ENCODE measurements at regions not wholly inside any gene's neighbourhood (a gene's known extent, or its start where the extent isn't known, plus 50 kb on each side); places are given as distances from the start of the nearest gene placed in this dataset.
"Not testable (repeated sequence)": the region's sequence is repeated elsewhere in the genome, so short reads cannot be mapped to it uniquely, and the experiment has no call there.

- no peak overlapping the region for H3K9ac ChIP-seq (ENCODE audit: low read length)
- no peak for TF ChIP-seq EZH2phosphoT487 (conservative IDR thresholded peaks at IDR 0.05; ENCODE audit: low read length)
- TF ChIP-seq, protein P1, sequence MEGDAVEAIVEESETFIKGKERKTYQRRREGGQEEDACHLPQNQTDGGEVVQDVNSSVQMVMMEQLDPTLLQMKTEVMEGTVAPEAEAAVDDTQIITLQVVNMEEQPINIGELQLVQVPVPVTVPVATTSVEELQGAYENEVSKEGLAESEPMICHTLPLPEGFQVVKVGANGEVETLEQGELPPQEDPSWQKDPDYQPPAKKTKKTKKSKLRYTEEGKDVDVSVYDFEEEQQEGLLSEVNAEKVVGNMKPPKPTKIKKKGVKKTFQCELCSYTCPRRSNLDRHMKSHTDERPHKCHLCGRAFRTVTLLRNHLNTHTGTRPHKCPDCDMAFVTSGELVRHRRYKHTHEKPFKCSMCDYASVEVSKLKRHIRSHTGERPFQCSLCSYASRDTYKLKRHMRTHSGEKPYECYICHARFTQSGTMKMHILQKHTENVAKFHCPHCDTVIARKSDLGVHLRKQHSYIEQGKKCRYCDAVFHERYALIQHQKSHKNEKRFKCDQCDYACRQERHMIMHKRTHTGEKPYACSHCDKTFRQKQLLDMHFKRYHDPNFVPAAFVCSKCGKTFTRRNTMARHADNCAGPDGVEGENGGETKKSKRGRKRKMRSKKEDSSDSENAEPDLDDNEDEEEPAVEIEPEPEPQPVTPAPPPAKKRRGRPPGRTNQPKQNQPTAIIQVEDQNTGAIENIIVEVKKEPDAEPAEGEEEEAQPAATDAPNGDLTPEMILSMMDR (IDR thresholded peaks at IDR 0.05; ENCODE audit: insufficient read depth, low read length, poor library complexity, severe bottlenecking): no peak
- no peak overlapping the region for H3K27ac ChIP-seq (ENCODE audit: low read depth, low read length)
- no peaks in the 10 kb centered on the region for H3K79me2 ChIP-seq (ENCODE audit: insufficient read depth, low read length)
- H3K27me3 ChIP-seq (ENCODE audit: low read length): no peaks in the 10 kb centered on the region
- H3K36me3 ChIP-seq (ENCODE audit: low read length): no peaks in the 10 kb centered on the region
- H3K9me3 ChIP-seq (ENCODE audit: insufficient read depth, low read length): no peaks in the 10 kb centered on the region
- H3K4me2 ChIP-seq (ENCODE audit: low read depth, low read length, poor library complexity, severe bottlenecking): no peak overlapping the region
- H3K9me2 ChIP-seq (replicated peaks; ENCODE audit: insufficient read depth, low read length): no peaks in the 10 kb centered on the region
- H3K4me3 ChIP-seq (ENCODE audit: insufficient read depth, low read length, poor library complexity, severe bottlenecking): no peak overlapping the region
- H2AFZ ChIP-seq (ENCODE audit: low read depth, low read length, severe bottlenecking): no peak overlapping the region
- H3F3A ChIP-seq (ENCODE audit: insufficient read depth): no peaks in the 10 kb centered on the region
- no peaks in the 10 kb centered on the region for H4K20me1 ChIP-seq (ENCODE audit: low read depth, low read length)
Measured at GRCh38 chr11:71130106-71130505, 122.3 kb downstream of the SHANK2 start.

- Histone ChIP-seq H3F3A (ENCODE audit: insufficient read depth) (no peaks in the 10 kb centered on the region), H3K9me3 (ENCODE audit: insufficient read depth, low read length) (no peaks in the 10 kb centered on the region), H3K4me2 (ENCODE audit: low read depth, low read length, poor library complexity, severe bottlenecking) (no peak overlapping the region), H2AFZ (ENCODE audit: low read depth, low read length, severe bottlenecking) (no peak overlapping the region), H4K20me1 (ENCODE audit: low read depth, low read length) (no peaks in the 10 kb centered on the region), H3K27ac (ENCODE audit: low read depth, low read length) (no peak overlapping the region), H3K9me2 (replicated peaks; ENCODE audit: insufficient read depth, low read length) (no peaks in the 10 kb centered on the region), H3K79me2 (ENCODE audit: insufficient read depth, low read length) (no peaks in the 10 kb centered on the region), H3K27me3 (ENCODE audit: low read length) (no peaks in the 10 kb centered on the region), H3K36me3 (ENCODE audit: low read length) (no peaks in the 10 kb centered on the region), H3K9ac (ENCODE audit: low read length) (no peak overlapping the region), H3K4me3 (ENCODE audit: insufficient read depth, low read length, poor library complexity, severe bottlenecking) (no peak overlapping the region)
- TF ChIP-seq, protein P1 (IDR thresholded peaks at IDR 0.05; ENCODE audit: insufficient read depth, low read length, poor library complexity, severe bottlenecking): no peak
- no peak for TF ChIP-seq EZH2phosphoT487 (conservative IDR thresholded peaks at IDR 0.05; ENCODE audit: low read length)
Measured at GRCh38 chr11:71129624-71130023, 122.8 kb downstream of the SHANK2 start.

DNA sequence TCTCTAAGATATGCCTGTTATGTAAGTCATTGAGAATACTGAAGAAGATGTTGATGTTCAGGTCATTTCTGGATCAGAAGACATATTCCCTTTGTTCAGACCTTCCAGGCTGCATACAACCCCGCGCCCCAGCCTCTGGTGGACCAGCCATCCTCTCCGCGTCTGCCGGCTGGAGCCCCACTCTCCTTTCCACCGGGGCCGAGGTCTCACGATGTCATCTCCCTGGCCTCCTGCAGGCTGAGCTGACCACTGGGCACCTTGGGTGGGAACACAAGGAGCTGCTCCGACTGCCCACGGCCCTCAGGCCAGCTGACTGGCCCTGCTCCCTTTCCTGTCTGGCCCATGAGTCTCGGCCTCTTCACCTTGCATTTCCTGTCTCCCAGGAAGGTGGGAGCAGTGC lies 124.6 kb downstream of the SHANK2 start:
- Histone ChIP-seq H3K27ac (ENCODE audit: low read depth, low read length) (no peak overlapping the region), H3K36me3 (ENCODE audit: low read length) (no peaks in the 10 kb centered on the region), H3F3A (ENCODE audit: insufficient read depth) (no peaks in the 10 kb centered on the region), H3K9ac (ENCODE audit: low read length) (no peak overlapping the region), H4K20me1 (ENCODE audit: low read depth, low read length) (no peaks in the 10 kb centered on the region), H3K9me3 (ENCODE audit: insufficient read depth, low read length) (no peaks in the 10 kb centered on the region), H2AFZ (ENCODE audit: low read depth, low read length, severe bottlenecking) (no peak overlapping the region), H3K27me3 (ENCODE audit: low read length) (no peaks in the 10 kb centered on the region), H3K9me2 (replicated peaks; ENCODE audit: insufficient read depth, low read length) (no peaks in the 10 kb centered on the region), H3K79me2 (ENCODE audit: insufficient read depth, low read length) (no peaks in the 10 kb centered on the region), H3K4me3 (ENCODE audit: insufficient read depth, low read length, poor library complexity, severe bottlenecking) (no peak overlapping the region), H3K4me2 (ENCODE audit: low read depth, low read length, poor library complexity, severe bottlenecking) (no peak overlapping the region)
- no peak for TF ChIP-seq EZH2phosphoT487 (conservative IDR thresholded peaks at IDR 0.05; ENCODE audit: low read length)
- TF ChIP-seq, protein P1 (IDR thresholded peaks at IDR 0.05; ENCODE audit: insufficient read depth, low read length, poor library complexity, severe bottlenecking): no peak

DNA sequence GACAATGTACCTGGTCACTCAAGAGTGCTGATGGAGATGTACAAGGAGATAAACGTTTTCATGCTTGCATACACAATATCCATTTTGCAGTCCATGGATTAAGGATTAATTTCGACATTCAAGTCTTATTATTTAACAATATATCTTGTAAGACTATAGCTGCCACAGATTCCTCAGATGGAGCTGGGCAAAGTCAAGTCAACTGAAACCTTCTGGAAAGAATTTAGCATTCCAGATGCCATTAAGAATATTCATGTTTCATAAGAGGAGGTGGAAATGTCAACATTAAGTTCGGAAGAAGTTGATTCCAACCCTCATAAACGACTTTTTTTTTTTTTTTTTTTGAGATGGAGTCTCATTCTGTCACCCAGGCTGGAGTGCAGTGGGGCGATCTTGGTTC lies 126.0 kb downstream of the SHANK2 start:
- H3K9ac ChIP-seq (ENCODE audit: low read length); H3K4me3 ChIP-seq (ENCODE audit: insufficient read depth, low read length, poor library complexity, severe bottlenecking); H3K36me3 ChIP-seq (ENCODE audit: low read length); H2AFZ ChIP-seq (ENCODE audit: low read depth, low read length, severe bottlenecking); H3K27ac ChIP-seq (ENCODE audit: low read depth, low read length); H3K9me2 ChIP-seq (replicated peaks; ENCODE audit: insufficient read depth, low read length); H3F3A ChIP-seq (ENCODE audit: insufficient read depth); H3K9me3 ChIP-seq (ENCODE audit: insufficient read depth, low read length); H3K27me3 ChIP-seq (ENCODE audit: low read length); H4K20me1 ChIP-seq (ENCODE audit: low read depth, low read length); H3K79me2 ChIP-seq (ENCODE audit: insufficient read depth, low read length); H3K4me2 ChIP-seq (ENCODE audit: low read depth, low read length, poor library complexity, severe bottlenecking): not testable (repeated sequence)
